ENCODE measurements at regions not wholly inside any gene's neighbourhood (a gene's known extent, or its start where the extent isn't known, plus 50 kb on each side); places are given as distances from the start of the nearest gene placed in this dataset.

DNA sequence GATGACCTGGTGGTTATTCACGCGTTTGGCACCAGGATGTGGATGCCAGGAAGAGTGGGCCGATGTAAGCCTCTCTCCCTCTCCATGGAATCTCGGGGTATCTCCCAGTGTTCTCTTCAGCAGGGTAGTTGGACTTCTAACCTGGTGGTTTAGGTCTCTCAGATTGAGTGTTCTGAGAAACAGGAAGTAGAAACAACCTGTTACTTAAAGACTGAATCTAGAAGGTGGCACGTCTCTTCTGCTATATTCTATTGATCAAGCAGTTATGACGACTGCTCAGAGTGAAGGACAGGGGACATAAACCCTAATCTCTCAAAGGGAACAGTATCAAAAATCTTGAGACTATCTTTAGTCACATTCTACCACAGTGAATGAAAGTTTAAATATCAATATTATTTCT lies 918.7 kb upstream of the PIK3C3 start:
- Histone ChIP-seq H3K27me3 (ENCODE audit: control insufficient read depth, insufficient read depth, low read length) (no peaks in the 10 kb centered on the region), H3K4me3 (ENCODE audit: insufficient read depth, low read depth, low read length) (no peak overlapping the region), H3K36me3 (replicated peaks; ENCODE audit: control insufficient read depth, insufficient read depth, low read length) (no peaks in the 10 kb centered on the region)
- DNase-seq: no peak

DNA sequence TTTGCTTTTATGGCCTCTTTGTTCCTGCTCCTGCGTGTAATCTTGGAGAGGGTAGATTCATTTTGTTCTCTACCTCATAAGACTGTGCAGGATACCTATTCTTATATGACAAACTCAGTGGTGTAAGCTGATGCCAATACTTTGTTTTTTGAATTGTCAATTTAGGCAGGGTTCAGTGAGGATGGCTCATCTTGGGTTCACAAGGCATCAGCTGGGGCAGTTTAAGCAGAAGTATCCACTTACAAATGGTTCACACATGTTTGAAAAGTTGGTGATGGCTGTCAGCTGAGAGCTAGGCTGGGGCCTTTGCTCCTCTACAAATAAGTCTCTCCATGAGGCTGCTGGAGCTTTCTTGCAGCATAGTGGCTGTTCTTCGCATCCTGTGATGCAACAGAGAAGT lies 920.6 kb upstream of the PIK3C3 start:
- Histone ChIP-seq H3K27me3 (ENCODE audit: control insufficient read depth, insufficient read depth, low read length) (no peaks in the 10 kb centered on the region), H3K4me3 (ENCODE audit: insufficient read depth, low read depth, low read length) (no peak overlapping the region), H3K36me3 (replicated peaks; ENCODE audit: control insufficient read depth, insufficient read depth, low read length) (no peaks in the 10 kb centered on the region)
- no peak for DNase-seq

DNA sequence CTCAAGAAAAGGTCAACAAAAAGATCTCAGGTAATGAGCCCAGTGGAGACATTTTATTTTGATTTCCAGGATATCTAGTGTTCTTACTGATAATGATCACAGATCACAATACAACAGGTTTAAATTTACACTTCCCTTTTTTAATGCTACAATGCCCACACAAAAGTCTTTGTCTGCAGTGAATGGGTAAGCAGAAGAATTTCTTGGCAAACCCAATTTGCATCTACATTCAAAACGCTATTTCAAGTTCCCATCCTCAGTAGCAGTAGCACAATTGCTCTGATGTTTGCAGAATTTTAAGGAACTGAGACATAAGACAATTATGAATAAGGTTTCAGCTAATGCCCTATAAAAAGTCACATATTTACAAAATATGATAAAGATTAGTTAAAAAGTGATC lies 929.4 kb upstream of the PIK3C3 start:
- Histone ChIP-seq H3K27me3 (ENCODE audit: control insufficient read depth, insufficient read depth, low read length) (no peaks in the 10 kb centered on the region), H3K36me3 (replicated peaks; ENCODE audit: control insufficient read depth, insufficient read depth, low read length) (no peaks in the 10 kb centered on the region), H3K4me3 (ENCODE audit: insufficient read depth, low read depth, low read length) (no peak overlapping the region)
- DNase-seq: no peak

DNA sequence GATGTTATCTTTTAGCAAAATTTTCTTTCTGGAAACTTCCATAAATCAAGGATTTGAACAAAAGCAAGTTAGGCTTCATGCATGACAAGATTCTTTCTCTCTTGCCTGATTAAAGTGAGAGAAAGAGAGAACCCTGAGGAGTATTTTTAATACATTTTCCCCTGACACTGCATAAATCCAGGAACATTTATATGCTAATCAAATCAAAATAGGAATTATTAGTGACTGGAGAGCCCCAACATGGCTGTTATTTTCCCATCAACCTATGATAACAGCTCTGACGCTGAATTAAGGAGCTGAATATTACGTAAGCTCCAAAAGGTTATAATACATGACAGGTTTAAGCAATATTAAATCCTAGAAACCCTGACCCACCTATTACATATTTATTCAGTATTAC lies 930.2 kb upstream of the PIK3C3 start:
- DNase-seq: no peak
- Histone ChIP-seq H3K36me3 (replicated peaks; ENCODE audit: control insufficient read depth, insufficient read depth, low read length) (no peaks in the 10 kb centered on the region), H3K27me3 (ENCODE audit: control insufficient read depth, insufficient read depth, low read length) (no peaks in the 10 kb centered on the region), H3K4me3 (ENCODE audit: insufficient read depth, low read depth, low read length) (no peak overlapping the region)

DNA sequence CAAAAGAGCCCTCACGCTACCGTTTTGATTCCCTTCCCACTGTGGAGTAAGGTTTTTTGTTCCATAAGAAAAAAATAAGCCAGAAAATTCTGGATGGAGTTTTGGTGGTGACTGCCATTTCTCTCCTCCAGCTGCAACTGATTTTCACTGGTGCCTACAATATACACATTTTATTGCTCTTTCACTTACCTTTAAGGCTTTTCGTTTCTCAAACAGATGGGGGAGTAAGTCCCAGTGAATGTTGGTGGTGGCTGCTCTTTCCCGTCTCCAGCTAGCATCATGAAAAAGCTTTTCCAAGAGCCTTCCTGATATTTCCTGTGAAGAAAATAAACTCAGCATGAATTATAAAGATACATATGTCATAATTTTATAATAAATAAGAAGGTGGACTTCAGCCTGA lies 932.5 kb upstream of the PIK3C3 start:
- H3K36me3 ChIP-seq (replicated peaks; ENCODE audit: control insufficient read depth, insufficient read depth, low read length): no peaks in the 10 kb centered on the region
- no peaks in the 10 kb centered on the region for H3K27me3 ChIP-seq (ENCODE audit: control insufficient read depth, insufficient read depth, low read length)
- no peak for DNase-seq
- no peak overlapping the region for H3K4me3 ChIP-seq (ENCODE audit: insufficient read depth, low read depth, low read length)

DNA sequence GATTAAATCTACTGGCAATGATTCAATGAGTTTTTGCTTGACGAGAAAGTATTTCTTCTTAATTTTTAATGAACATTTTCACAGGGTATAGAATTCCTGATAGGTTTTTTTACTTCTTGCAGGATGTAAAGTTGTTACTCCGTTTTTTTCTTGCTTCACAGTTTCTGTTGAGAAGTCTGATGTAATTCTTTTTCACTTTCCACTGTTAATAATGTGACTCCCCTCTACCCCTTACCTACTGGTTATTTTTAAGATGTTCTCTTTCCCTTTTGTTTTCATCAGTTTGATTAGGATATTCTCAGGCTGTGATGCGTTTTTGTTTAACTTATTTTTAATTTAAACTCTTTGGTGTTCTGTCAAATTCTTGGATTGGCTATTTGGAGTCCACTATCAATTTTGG lies 933.9 kb upstream of the PIK3C3 start:
- no peaks in the 10 kb centered on the region for H3K27me3 ChIP-seq (ENCODE audit: control insufficient read depth, insufficient read depth, low read length)
- DNase-seq: no peak
- no peak overlapping the region for H3K4me3 ChIP-seq (ENCODE audit: insufficient read depth, low read depth, low read length)
- no peaks in the 10 kb centered on the region for H3K36me3 ChIP-seq (replicated peaks; ENCODE audit: control insufficient read depth, insufficient read depth, low read length)

DNA sequence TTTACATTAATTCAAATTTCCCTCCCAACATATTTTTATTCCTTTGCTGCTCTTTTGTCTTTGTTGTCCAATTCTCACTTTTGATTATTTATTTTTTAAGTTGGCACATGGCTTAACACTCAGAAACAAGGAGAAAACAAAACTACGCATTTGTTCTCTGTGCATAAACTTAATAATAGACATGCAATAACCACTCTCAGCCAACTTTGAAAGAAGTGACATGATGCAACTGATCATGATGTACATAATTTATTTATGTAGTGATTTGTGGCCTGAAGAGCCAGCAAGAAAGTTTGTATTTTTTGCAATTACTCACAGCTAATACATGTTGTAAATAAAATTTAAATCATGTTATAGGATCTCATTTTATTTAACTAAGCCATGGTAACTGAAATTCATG lies 942.8 kb upstream of the PIK3C3 start:
- Histone ChIP-seq H3K36me3 (replicated peaks; ENCODE audit: control insufficient read depth, insufficient read depth, low read length) (no peaks in the 10 kb centered on the region), H3K4me3 (ENCODE audit: insufficient read depth, low read depth, low read length) (no peak overlapping the region), H3K27me3 (ENCODE audit: control insufficient read depth, insufficient read depth, low read length) (no peaks in the 10 kb centered on the region)
- DNase-seq: no peak

DNA sequence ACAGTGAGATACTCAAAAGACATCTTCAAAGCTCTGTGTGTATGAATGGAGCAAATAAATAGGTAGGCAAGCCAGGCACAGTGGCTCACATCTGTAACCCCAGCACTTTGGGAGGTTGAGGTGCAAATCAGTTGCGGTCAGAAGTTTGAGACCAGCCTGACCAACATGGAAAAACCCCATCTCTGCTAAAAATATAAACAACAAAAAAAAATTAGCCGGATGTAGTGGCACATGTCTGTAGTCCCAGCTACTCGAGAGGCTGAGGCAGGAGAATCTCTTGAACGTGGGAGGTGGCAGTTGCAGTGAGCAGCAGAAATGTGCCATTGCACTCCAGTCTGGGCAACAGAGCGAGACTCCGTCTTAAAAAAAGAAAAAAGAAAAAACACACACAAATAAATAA lies 945.1 kb upstream of the PIK3C3 start:
- H3K36me3 ChIP-seq (replicated peaks; ENCODE audit: control insufficient read depth, insufficient read depth, low read length): no peaks in the 10 kb centered on the region
- H3K27me3 ChIP-seq (ENCODE audit: control insufficient read depth, insufficient read depth, low read length): no peaks in the 10 kb centered on the region
- no peak overlapping the region for H3K4me3 ChIP-seq (ENCODE audit: insufficient read depth, low read depth, low read length)
- no peak for DNase-seq

DNA sequence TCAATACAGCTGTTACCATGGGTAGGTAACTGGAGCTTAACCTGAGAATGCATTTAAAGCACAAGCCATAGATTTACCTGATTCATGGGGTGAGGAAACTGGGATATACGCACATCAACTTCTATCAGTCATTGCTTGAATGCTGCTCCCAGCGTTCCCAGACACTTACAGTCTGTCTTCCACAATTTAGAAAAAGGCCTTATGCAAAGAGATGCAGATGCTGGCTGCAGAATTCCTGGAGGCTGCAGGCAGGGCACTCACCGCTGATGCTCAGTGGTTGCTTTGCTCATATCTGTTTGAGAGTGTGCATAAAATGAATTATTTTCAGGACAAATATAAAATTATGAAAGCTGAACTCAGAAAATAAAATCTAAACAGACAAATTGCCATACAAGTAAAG lies 950.7 kb upstream of the PIK3C3 start:
- H3K4me3 ChIP-seq (ENCODE audit: insufficient read depth, low read depth, low read length): no peak overlapping the region
- no peaks in the 10 kb centered on the region for H3K27me3 ChIP-seq (ENCODE audit: control insufficient read depth, insufficient read depth, low read length)
- DNase-seq: no peak
- H3K36me3 ChIP-seq (replicated peaks; ENCODE audit: control insufficient read depth, insufficient read depth, low read length): no peaks in the 10 kb centered on the region

DNA sequence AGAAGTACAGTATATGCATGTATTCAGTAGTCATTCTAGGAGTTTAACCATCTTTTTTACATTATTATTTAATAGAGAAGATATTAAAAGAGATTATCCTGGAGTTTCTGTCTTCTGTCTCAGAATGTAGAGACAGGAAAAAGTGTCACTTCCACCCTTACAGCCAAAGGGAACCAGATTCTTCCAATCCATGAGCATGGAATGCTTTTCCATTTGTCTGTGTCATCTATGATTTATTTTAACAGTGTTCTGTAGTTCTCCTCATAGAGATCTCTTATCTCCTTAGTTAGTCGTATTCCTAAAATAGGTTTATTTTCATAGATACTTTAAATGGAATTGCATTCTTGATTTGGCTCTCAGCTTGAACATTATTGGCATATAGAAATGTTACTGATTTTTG lies 959.5 kb upstream of the PIK3C3 start:
- Histone ChIP-seq H3K4me3 (ENCODE audit: insufficient read depth, low read depth, low read length) (no peak overlapping the region), H3K36me3 (replicated peaks; ENCODE audit: control insufficient read depth, insufficient read depth, low read length) (no peaks in the 10 kb centered on the region), H3K27me3 (ENCODE audit: control insufficient read depth, insufficient read depth, low read length) (no peaks in the 10 kb centered on the region)
- no peak for DNase-seq

DNA sequence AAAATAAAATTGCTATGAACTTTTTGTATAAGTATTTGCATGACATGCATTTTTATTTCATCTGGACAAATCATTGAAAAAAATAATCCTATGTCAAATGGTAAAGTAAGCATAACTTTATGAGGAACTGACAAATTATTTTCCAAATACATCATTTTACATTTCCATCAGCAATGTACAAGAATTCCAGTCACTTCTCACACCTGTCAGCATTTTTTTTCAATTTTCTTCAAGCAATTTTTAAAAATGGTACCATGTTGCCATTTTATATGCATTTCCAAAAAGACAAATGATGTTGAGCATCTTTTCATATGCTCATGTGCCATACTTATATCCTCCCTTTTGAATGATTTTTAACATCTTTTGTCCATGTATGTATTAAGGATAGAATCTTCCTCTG lies 961.7 kb upstream of the PIK3C3 start:
- Histone ChIP-seq H3K4me3 (ENCODE audit: insufficient read depth, low read depth, low read length) (no peak overlapping the region), H3K36me3 (replicated peaks; ENCODE audit: control insufficient read depth, insufficient read depth, low read length) (no peaks in the 10 kb centered on the region), H3K27me3 (ENCODE audit: control insufficient read depth, insufficient read depth, low read length) (no peaks in the 10 kb centered on the region)
- DNase-seq: no peak

DNA sequence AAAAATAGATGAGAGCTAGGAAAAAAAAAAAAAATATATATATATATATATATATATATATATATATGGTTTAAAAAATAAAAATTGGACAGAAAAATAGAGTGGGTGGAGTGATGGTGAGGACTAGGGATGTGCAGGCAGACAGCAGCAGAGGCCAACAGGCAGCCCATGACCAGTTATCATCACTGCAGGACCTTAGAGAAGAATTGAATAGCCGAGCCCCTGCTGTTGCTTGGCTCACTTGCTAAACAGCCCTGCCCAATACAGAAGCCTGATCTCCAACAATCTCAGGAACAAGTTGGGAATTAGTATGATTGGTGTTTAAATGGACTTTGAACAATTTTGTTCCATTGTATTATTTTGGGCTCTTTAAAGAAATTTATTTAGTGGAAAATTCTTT lies 967.5 kb upstream of the PIK3C3 start:
- DNase-seq: no peak
- Histone ChIP-seq H3K4me3 (ENCODE audit: insufficient read depth, low read depth, low read length) (no peak overlapping the region), H3K36me3 (replicated peaks; ENCODE audit: control insufficient read depth, insufficient read depth, low read length) (no peaks in the 10 kb centered on the region), H3K27me3 (ENCODE audit: control insufficient read depth, insufficient read depth, low read length) (no peaks in the 10 kb centered on the region)

DNA sequence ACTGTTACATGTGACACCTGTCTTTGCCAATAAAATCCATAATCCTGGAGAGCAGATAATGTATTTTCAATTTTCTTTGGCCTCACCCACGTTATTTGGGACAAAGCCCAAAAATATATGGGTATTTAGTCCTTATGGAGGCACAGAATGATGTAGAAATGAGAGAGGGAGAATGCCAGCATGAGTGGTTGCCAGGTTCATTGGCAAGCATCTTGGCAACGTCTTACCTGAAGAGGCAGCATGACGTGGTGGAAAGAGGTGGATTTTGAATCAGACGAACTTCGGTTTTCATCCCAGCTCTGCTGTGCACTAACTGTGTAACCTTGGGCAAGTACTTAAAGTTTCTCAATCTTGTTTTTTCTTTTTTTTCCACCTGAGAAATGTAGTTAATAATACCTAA lies 969.6 kb upstream of the PIK3C3 start:
- H3K27me3 ChIP-seq (ENCODE audit: control insufficient read depth, insufficient read depth, low read length): no peaks in the 10 kb centered on the region
- H3K36me3 ChIP-seq (replicated peaks; ENCODE audit: control insufficient read depth, insufficient read depth, low read length): no peaks in the 10 kb centered on the region
- no peak for DNase-seq
- H3K4me3 ChIP-seq (ENCODE audit: insufficient read depth, low read depth, low read length): no peak overlapping the region

DNA sequence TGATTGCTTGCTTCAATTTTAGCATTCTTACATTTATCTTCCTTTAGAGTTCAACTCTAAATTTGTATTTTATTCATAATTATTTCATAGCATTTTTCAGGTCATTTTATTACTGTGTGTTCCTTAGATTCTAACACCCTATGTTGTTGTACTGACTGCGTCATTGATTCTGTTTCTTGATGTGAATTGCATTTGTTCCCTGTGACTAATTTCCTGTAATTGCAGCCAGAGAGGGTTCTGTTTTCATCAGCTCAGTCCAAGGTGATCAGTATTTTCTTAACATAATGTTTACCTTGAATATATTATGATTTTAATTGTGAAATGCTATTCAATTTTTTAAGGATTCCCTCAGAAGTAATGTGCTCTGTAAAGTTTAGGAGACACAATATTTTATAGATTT lies 970.2 kb upstream of the PIK3C3 start:
- no peak for DNase-seq
- Histone ChIP-seq H3K27me3 (ENCODE audit: control insufficient read depth, insufficient read depth, low read length) (no peaks in the 10 kb centered on the region), H3K4me3 (ENCODE audit: insufficient read depth, low read depth, low read length) (no peak overlapping the region), H3K36me3 (replicated peaks; ENCODE audit: control insufficient read depth, insufficient read depth, low read length) (no peaks in the 10 kb centered on the region)

DNA sequence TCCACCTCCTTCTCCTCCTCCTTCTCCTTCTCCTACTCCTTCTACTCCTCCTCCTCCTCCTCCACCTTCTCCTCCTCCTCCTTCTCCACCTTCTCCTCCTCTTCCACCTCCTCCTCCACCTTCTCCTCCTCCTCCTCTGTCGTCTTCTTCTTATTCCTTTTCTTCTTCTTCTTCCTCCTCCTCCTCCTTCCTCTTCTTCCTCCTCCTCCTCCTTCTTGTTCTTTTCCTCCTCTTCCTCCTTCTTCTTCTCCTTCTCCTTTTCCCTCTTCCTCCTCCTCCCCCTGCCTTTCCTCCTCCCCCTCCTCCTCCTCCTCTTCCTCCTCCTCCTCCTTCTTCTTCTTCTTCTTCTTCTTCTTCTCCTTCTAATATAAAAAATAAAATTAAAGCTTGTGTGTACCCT lies 971.2 kb upstream of the PIK3C3 start:
- no peaks in the 10 kb centered on the region for H3K27me3 ChIP-seq (ENCODE audit: control insufficient read depth, insufficient read depth, low read length)
- no peaks in the 10 kb centered on the region for H3K36me3 ChIP-seq (replicated peaks; ENCODE audit: control insufficient read depth, insufficient read depth, low read length)
- DNase-seq: no peak
- no peak overlapping the region for H3K4me3 ChIP-seq (ENCODE audit: insufficient read depth, low read depth, low read length)

DNA sequence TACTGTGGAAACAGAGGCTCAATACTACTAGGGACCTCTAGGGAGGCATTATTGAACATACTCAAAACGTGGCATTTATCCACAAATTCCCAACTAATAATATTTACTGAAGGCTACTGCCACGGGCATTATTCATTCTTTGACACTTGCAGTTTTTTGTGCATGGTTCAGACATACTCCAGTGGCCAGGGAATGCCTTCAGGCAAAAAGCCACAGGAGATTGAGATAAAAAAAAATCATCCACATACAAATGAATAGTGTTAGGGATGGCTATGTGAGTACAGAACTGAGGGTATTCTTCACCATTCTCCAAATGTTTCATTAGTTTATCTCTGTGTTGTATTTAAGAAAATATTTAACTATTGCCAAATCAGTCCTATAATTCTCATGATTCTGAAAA lies 974.9 kb upstream of the PIK3C3 start:
- no peak for DNase-seq
- no peaks in the 10 kb centered on the region for H3K27me3 ChIP-seq (ENCODE audit: control insufficient read depth, insufficient read depth, low read length)
- no peaks in the 10 kb centered on the region for H3K36me3 ChIP-seq (replicated peaks; ENCODE audit: control insufficient read depth, insufficient read depth, low read length)
- H3K4me3 ChIP-seq (ENCODE audit: insufficient read depth, low read depth, low read length): no peak overlapping the region
